Uterus (tissue), 3 donors: ENCODE measurements at regions not wholly inside any gene's neighbourhood (a gene's known extent, or its start where the extent isn't known, plus 50 kb on each side); places are given as distances from the start of the nearest gene placed in this dataset.

ENCODE experiments used
- DNase-seq, 2 donors: peaks; one replicate each; pipeline ENCODE4 v3.0.0-alpha.2; 2019 to 2020
- H3K27ac ChIP-seq, 2 donors: fragments of 200-600 bp; sonication (generic); 1 replicate in 1 of 2; 2 replicates in 1 of 2; pipeline ENCODE4 v1.5.1; 2016 to 2018
- H3K27me3 ChIP-seq, 2 donors: fragments of 200-600 bp; sonication (generic); one replicate each; pipeline ENCODE4 v1.5.1; 2018 to 2019; ENCODE audit warnings: control low read depth in 1 of 2
- H3K36me3 ChIP-seq, 2 donors: fragments of 200-600 bp; sonication (generic); one replicate each; pipeline ENCODE4 v1.5.1; 2019; ENCODE audit warnings: control low read depth in 1 of 2
- H3K4me1 ChIP-seq, 2 donors: fragments of 200-600 bp; sonication (generic); one replicate each; pipeline ENCODE4 v1.5.1; 2018 to 2019; ENCODE audit warnings: control low read depth in 1 of 2
- H3K4me3 ChIP-seq, 2 donors: fragments of 200-600 bp; sonication (generic); 1 replicate in 1 of 2; 2 replicates in 1 of 2; pipeline ENCODE4 v1.5.1; 2018 to 2019; ENCODE audit warnings: mild to moderate bottlenecking in 1 of 2
- H3K9me3 ChIP-seq, 2 donors: fragments of 200-600 bp; sonication (generic); one replicate each; pipeline ENCODE4 v1.5.1; 2019; ENCODE audit warnings: control low read depth in 1 of 2
- POLR2A ChIP-seq, 2 donors: fragments of 450-650 bp; IDR thresholded peaks; one replicate each; pipeline ENCODE4 v1.6.1; 2016; ENCODE audit warnings: antibody characterized with exemption in 2 of 2, mild to moderate bottlenecking in 1 of 2, moderate library complexity in 1 of 2
- intact Hi-C: fragments of 100-400 bp; cut with DNase I; formaldehyde crosslinking; loops from one replicate; pipeline ENCODE4 v1.15.1; 2023; ENCODE audit warnings: low total_unique reads
- TF ChIP-seq, protein P1 (sequence below), 4 experiments: fragments of 200-600 bp in 2 of 4; fragments of 450-650 bp in 2 of 4; sonication (generic) in 2 of 4; IDR thresholded peaks; one replicate each; pipeline ENCODE4 v1.5.1; 2016 to 2019; ENCODE audit warnings: antibody characterized with exemption in 4 of 4, mild to moderate bottlenecking in 2 of 4, moderate library complexity in 1 of 4
- donor health status: DM: yes; HTN: yes; CAD: no.

DNA sequence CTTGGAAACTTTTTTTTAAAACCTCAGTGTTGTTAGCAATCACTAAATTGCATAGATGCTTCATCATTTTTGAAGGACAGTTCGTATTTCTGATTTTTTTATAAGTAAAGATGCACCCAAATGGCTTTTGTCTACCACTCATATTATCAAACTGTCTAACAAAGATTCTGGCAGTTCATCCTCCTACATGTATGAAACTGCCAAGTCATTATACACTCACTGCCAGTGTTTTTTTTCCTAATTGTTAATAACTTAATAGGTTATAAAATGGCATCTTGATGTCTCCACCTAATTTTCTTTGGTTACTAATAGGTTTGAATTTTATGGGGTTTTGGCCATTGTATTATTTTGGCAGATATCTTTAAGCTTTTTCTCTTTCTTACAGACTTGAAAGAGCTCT is 77.0 kb downstream of the HTR5A start:
- H3K27me3 ChIP-seq = no peaks in the 10 kb centered on the region
- H3K9me3 ChIP-seq = no peaks in the 10 kb centered on the region
- H3K36me3 ChIP-seq = no peaks in the 10 kb centered on the region
- intact Hi-C loops = no loop called here
- no peak for DNase-seq
- H3K27ac ChIP-seq = no peak overlapping the region
- H3K4me3 ChIP-seq = no peak overlapping the region
- no peaks in the 10 kb centered on the region for H3K4me1 ChIP-seq
- no peak for TF ChIP-seq POLR2A (IDR thresholded peaks at IDR 0.05)
- TF ChIP-seq, protein P1, sequence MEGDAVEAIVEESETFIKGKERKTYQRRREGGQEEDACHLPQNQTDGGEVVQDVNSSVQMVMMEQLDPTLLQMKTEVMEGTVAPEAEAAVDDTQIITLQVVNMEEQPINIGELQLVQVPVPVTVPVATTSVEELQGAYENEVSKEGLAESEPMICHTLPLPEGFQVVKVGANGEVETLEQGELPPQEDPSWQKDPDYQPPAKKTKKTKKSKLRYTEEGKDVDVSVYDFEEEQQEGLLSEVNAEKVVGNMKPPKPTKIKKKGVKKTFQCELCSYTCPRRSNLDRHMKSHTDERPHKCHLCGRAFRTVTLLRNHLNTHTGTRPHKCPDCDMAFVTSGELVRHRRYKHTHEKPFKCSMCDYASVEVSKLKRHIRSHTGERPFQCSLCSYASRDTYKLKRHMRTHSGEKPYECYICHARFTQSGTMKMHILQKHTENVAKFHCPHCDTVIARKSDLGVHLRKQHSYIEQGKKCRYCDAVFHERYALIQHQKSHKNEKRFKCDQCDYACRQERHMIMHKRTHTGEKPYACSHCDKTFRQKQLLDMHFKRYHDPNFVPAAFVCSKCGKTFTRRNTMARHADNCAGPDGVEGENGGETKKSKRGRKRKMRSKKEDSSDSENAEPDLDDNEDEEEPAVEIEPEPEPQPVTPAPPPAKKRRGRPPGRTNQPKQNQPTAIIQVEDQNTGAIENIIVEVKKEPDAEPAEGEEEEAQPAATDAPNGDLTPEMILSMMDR (IDR thresholded peaks at IDR 0.05) = no peak

GRCh38 chr7:155147624-155148023 is 77.5 kb downstream of the HTR5A start:
- Histone ChIP-seq H3K27ac (no peak overlapping the region), H3K36me3 (no peaks in the 10 kb centered on the region), H3K4me3 (no peak overlapping the region), H3K9me3 (no peaks in the 10 kb centered on the region), H3K27me3 (no peaks in the 10 kb centered on the region), H3K4me1 (no peaks in the 10 kb centered on the region)
- TF ChIP-seq POLR2A (IDR thresholded peaks at IDR 0.05) = no peak
- TF ChIP-seq, protein P1 (IDR thresholded peaks at IDR 0.05) = no peak
- DNase-seq = no peak
- intact Hi-C loops = no loop called here

- DNase-seq = no peak
- intact Hi-C loops = loop anchor here (2.0 kb wide), 1 partner anchor 29 kb away; no protein-coding TSS in a partner anchor
- no peaks in the 10 kb centered on the region for H3K9me3 ChIP-seq
- no peak overlapping the region for H3K27ac ChIP-seq
- H3K36me3 ChIP-seq = no peaks in the 10 kb centered on the region
- no peak for TF ChIP-seq POLR2A (IDR thresholded peaks at IDR 0.05)
- TF ChIP-seq, protein P1 (IDR thresholded peaks at IDR 0.05) = no peak
- no peaks in the 10 kb centered on the region for H3K4me1 ChIP-seq
- no peaks in the 10 kb centered on the region for H3K27me3 ChIP-seq
- no peak overlapping the region for H3K4me3 ChIP-seq
Measured at GRCh38 chr7:155153676-155154075, 83.6 kb downstream of the HTR5A start.

DNA sequence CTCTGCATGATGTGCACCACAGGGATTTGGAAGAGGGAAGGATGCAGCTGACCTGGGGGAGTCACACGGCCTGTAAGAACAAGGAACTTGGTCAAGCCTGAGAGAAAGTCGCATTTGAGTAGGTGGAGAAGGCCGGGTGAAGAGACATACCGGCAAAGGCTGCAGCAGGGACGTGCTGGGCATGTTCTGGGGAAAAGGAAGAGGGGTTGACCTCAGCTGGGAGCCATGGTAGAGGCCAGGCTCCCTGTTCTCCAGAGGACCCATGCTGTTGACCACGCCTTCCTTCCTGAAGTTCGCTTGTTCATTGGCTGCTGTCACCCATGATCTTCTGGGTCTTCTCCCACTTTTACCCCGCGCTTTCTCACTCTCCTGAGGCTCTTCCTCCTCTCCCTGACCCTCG is 84.5 kb downstream of the HTR5A start:
- no peak for TF ChIP-seq POLR2A (IDR thresholded peaks at IDR 0.05)
- TF ChIP-seq, protein P1 (IDR thresholded peaks at IDR 0.05) = no peak
- no peaks in the 10 kb centered on the region for H3K4me1 ChIP-seq
- no peak for DNase-seq
- no peaks in the 10 kb centered on the region for H3K9me3 ChIP-seq
- no peak overlapping the region for H3K4me3 ChIP-seq
- H3K27ac ChIP-seq = no peak overlapping the region
- intact Hi-C loops = loop anchor here (2.0 kb wide), 1 partner anchor 30 kb away; no protein-coding TSS in a partner anchor
- no peaks in the 10 kb centered on the region for H3K36me3 ChIP-seq
- no peaks in the 10 kb centered on the region for H3K27me3 ChIP-seq

- Histone ChIP-seq H3K27ac (no peak overlapping the region), H3K4me1 (no peaks in the 10 kb centered on the region), H3K9me3 (no peaks in the 10 kb centered on the region), H3K27me3 (no peaks in the 10 kb centered on the region), H3K4me3 (no peak overlapping the region), H3K36me3 (no peaks in the 10 kb centered on the region)
- intact Hi-C loops = no loop called here
- no peak for DNase-seq
- TF ChIP-seq POLR2A (IDR thresholded peaks at IDR 0.05) = no peak
- TF ChIP-seq, protein P1 (IDR thresholded peaks at IDR 0.05) = no peak
Measured at GRCh38 chr7:155161690-155162089, 91.6 kb downstream of the HTR5A start.
